ENCODE measurements at regions not wholly inside any gene's neighbourhood (a gene's known extent, or its start where the extent isn't known, plus 50 kb on each side); places are given as distances from the start of the nearest gene placed in this dataset.

- Histone ChIP-seq H3K27ac (ENCODE audit: low read depth in 2 of 2, low read length in 1 of 2) (no peak overlapping the region), H3K4me1 (ENCODE audit: control insufficient read depth in 2 of 2, insufficient read depth in 2 of 2, low read length in 1 of 2) (peaks cover 0 to 2% of the 10 kb centered on the region in 2 donors), H3K27me3 (ENCODE audit: control insufficient read depth in 1 of 2, insufficient read depth in 2 of 2, low read length in 2 of 2) (no peaks in the 10 kb centered on the region), H3K36me3 (ENCODE audit: control insufficient read depth in 2 of 2, insufficient read depth in 2 of 2, low read length in 1 of 2) (no peaks in the 10 kb centered on the region), H3K4me3 (ENCODE audit: low read depth in 1 of 2, low read length in 2 of 2) (no peak overlapping the region), H3K9me3 (ENCODE audit: control insufficient read depth in 2 of 2, insufficient read depth in 1 of 2, low read depth in 1 of 2, low read length in 1 of 2) (no peaks in the 10 kb centered on the region)
- WGBS, 2 donors, result 73 to 76% methylated on average over 12 of the region's 12 CpGs
These were observed 133.2 kb upstream of the TBX20 start for GRCh38 chr7:35386816-35387706.

- Histone ChIP-seq H3K9me3 (ENCODE audit: control insufficient read depth in 2 of 2, insufficient read depth in 1 of 2, low read depth in 1 of 2, low read length in 1 of 2) (no peaks in the 10 kb centered on the region), H3K27ac (ENCODE audit: low read depth in 2 of 2, low read length in 1 of 2) (no peak overlapping the region), H3K27me3 (ENCODE audit: control insufficient read depth in 1 of 2, insufficient read depth in 2 of 2, low read length in 2 of 2) (no peaks in the 10 kb centered on the region), H3K4me1 (ENCODE audit: control insufficient read depth in 2 of 2, insufficient read depth in 2 of 2, low read length in 1 of 2) (peaks cover 0 to 2% of the 10 kb centered on the region in 2 donors), H3K4me3 (ENCODE audit: low read depth in 1 of 2, low read length in 2 of 2) (no peak overlapping the region), H3K36me3 (ENCODE audit: control insufficient read depth in 2 of 2, insufficient read depth in 2 of 2, low read length in 1 of 2) (no peaks in the 10 kb centered on the region)
- WGBS, 2 donors, result 85 to 92% methylated on average over 8 of the region's 8 CpGs
These were observed 132.3 kb upstream of the TBX20 start for GRCh38 chr7:35386082-35386815.

- Histone ChIP-seq H3K9me3 (ENCODE audit: control insufficient read depth in 2 of 2, insufficient read depth in 1 of 2, low read depth in 1 of 2, low read length in 1 of 2) (no peaks in the 10 kb centered on the region), H3K36me3 (ENCODE audit: control insufficient read depth in 2 of 2, insufficient read depth in 2 of 2, low read length in 1 of 2) (no peaks in the 10 kb centered on the region), H3K27me3 (ENCODE audit: control insufficient read depth in 1 of 2, insufficient read depth in 2 of 2, low read length in 2 of 2) (no peaks in the 10 kb centered on the region), H3K4me1 (ENCODE audit: control insufficient read depth in 2 of 2, insufficient read depth in 2 of 2, low read length in 1 of 2) (no peaks in the 10 kb centered on the region), H3K4me3 (ENCODE audit: low read depth in 1 of 2, low read length in 2 of 2) (no peak overlapping the region), H3K27ac (ENCODE audit: low read depth in 2 of 2, low read length in 1 of 2) (no peak overlapping the region)
- 66 to 68% methylated on average over 10 of the region's 10 CpGs for WGBS, 2 donors
These were observed 131.1 kb upstream of the TBX20 start for GRCh38 chr7:35384761-35385700.

- Histone ChIP-seq H3K27ac (ENCODE audit: low read depth in 2 of 2, low read length in 1 of 2) (no peak overlapping the region), H3K9me3 (ENCODE audit: control insufficient read depth in 2 of 2, insufficient read depth in 1 of 2, low read depth in 1 of 2, low read length in 1 of 2) (no peaks in the 10 kb centered on the region), H3K4me1 (ENCODE audit: control insufficient read depth in 2 of 2, insufficient read depth in 2 of 2, low read length in 1 of 2) (no peaks in the 10 kb centered on the region), H3K36me3 (ENCODE audit: control insufficient read depth in 2 of 2, insufficient read depth in 2 of 2, low read length in 1 of 2) (no peaks in the 10 kb centered on the region), H3K4me3 (ENCODE audit: low read depth in 1 of 2, low read length in 2 of 2) (no peak overlapping the region), H3K27me3 (ENCODE audit: control insufficient read depth in 1 of 2, insufficient read depth in 2 of 2, low read length in 2 of 2) (peaks cover 0 to 2% of the 10 kb centered on the region in 2 donors)
- WGBS, 2 donors, result 80 to 83% methylated on average over 6 of the region's 6 CpGs
These were observed 126.9 kb upstream of the TBX20 start for GRCh38 chr7:35380739-35381224.

GRCh38 chr7:35379481-35379880 lies 125.6 kb upstream of the TBX20 start:
- Histone ChIP-seq H3K27ac (ENCODE audit: low read depth in 2 of 2, low read length in 1 of 2) (no peak overlapping the region), H3K4me3 (ENCODE audit: low read depth in 1 of 2, low read length in 2 of 2) (no peak overlapping the region), H3K4me1 (ENCODE audit: control insufficient read depth in 2 of 2, insufficient read depth in 2 of 2, low read length in 1 of 2) (no peaks in the 10 kb centered on the region), H3K36me3 (ENCODE audit: control insufficient read depth in 2 of 2, insufficient read depth in 2 of 2, low read length in 1 of 2) (no peaks in the 10 kb centered on the region), H3K9me3 (ENCODE audit: control insufficient read depth in 2 of 2, insufficient read depth in 1 of 2, low read depth in 1 of 2, low read length in 1 of 2) (no peaks in the 10 kb centered on the region), H3K27me3 (ENCODE audit: control insufficient read depth in 1 of 2, insufficient read depth in 2 of 2, low read length in 2 of 2) (peaks cover 0 to 2% of the 10 kb centered on the region in 2 donors)
- 81 to 87% methylated on average over 3 of the region's 3 CpGs for WGBS, 2 donors

- Histone ChIP-seq H3K27ac (ENCODE audit: low read depth in 2 of 2, low read length in 1 of 2) (no peak overlapping the region), H3K4me3 (ENCODE audit: low read depth in 1 of 2, low read length in 2 of 2) (no peak overlapping the region), H3K36me3 (ENCODE audit: control insufficient read depth in 2 of 2, insufficient read depth in 2 of 2, low read length in 1 of 2) (no peaks in the 10 kb centered on the region), H3K27me3 (ENCODE audit: control insufficient read depth in 1 of 2, insufficient read depth in 2 of 2, low read length in 2 of 2) (peaks cover 0 to 2% of the 10 kb centered on the region in 2 donors), H3K9me3 (ENCODE audit: control insufficient read depth in 2 of 2, insufficient read depth in 1 of 2, low read depth in 1 of 2, low read length in 1 of 2) (no peaks in the 10 kb centered on the region), H3K4me1 (ENCODE audit: control insufficient read depth in 2 of 2, insufficient read depth in 2 of 2, low read length in 1 of 2) (no peaks in the 10 kb centered on the region)
- 68 to 69% methylated on average over 5 of the region's 5 CpGs for WGBS, 2 donors
These were observed 121.6 kb upstream of the TBX20 start for GRCh38 chr7:35375516-35375915.

- H3K9me3 ChIP-seq (ENCODE audit: control insufficient read depth in 2 of 2, insufficient read depth in 1 of 2, low read depth in 1 of 2, low read length in 1 of 2), result no peaks in the 10 kb centered on the region
- no peaks in the 10 kb centered on the region for H3K36me3 ChIP-seq (ENCODE audit: control insufficient read depth in 2 of 2, insufficient read depth in 2 of 2, low read length in 1 of 2)
- H3K27ac ChIP-seq (ENCODE audit: low read depth in 2 of 2, low read length in 1 of 2), result no peak overlapping the region
- no peaks in the 10 kb centered on the region for H3K4me1 ChIP-seq (ENCODE audit: control insufficient read depth in 2 of 2, insufficient read depth in 2 of 2, low read length in 1 of 2)
- no peak overlapping the region for H3K4me3 ChIP-seq (ENCODE audit: low read depth in 1 of 2, low read length in 2 of 2)
- H3K27me3 ChIP-seq (ENCODE audit: control insufficient read depth in 1 of 2, insufficient read depth in 2 of 2, low read length in 2 of 2), result peaks cover 0 to 2% of the 10 kb centered on the region in 2 donors
- WGBS, 2 donors, result 71 to 75% methylated on average over 13 of the region's 13 CpGs
These were observed 121.0 kb upstream of the TBX20 start for GRCh38 chr7:35374858-35375257.

- Histone ChIP-seq H3K27me3 (ENCODE audit: control insufficient read depth in 1 of 2, insufficient read depth in 2 of 2, low read length in 2 of 2) (no peaks in the 10 kb centered on the region), H3K27ac (ENCODE audit: low read depth in 2 of 2, low read length in 1 of 2) (no peak overlapping the region), H3K9me3 (ENCODE audit: control insufficient read depth in 2 of 2, insufficient read depth in 1 of 2, low read depth in 1 of 2, low read length in 1 of 2) (no peaks in the 10 kb centered on the region), H3K36me3 (ENCODE audit: control insufficient read depth in 2 of 2, insufficient read depth in 2 of 2, low read length in 1 of 2) (no peaks in the 10 kb centered on the region), H3K4me3 (ENCODE audit: low read depth in 1 of 2, low read length in 2 of 2) (no peak overlapping the region), H3K4me1 (ENCODE audit: control insufficient read depth in 2 of 2, insufficient read depth in 2 of 2, low read length in 1 of 2) (no peaks in the 10 kb centered on the region)
- 82 to 91% methylated on average over 2 of the region's 2 CpGs for WGBS, 2 donors
These were observed 117.3 kb upstream of the TBX20 start for GRCh38 chr7:35371221-35371620.

- Histone ChIP-seq H3K4me3 (ENCODE audit: low read depth in 1 of 2, low read length in 2 of 2) (no peak overlapping the region), H3K9me3 (ENCODE audit: control insufficient read depth in 2 of 2, insufficient read depth in 1 of 2, low read depth in 1 of 2, low read length in 1 of 2) (no peaks in the 10 kb centered on the region), H3K36me3 (ENCODE audit: control insufficient read depth in 2 of 2, insufficient read depth in 2 of 2, low read length in 1 of 2) (no peaks in the 10 kb centered on the region), H3K4me1 (ENCODE audit: control insufficient read depth in 2 of 2, insufficient read depth in 2 of 2, low read length in 1 of 2) (no peaks in the 10 kb centered on the region), H3K27me3 (ENCODE audit: control insufficient read depth in 1 of 2, insufficient read depth in 2 of 2, low read length in 2 of 2) (no peaks in the 10 kb centered on the region), H3K27ac (ENCODE audit: low read depth in 2 of 2, low read length in 1 of 2) (no peak overlapping the region)
- 60 to 71% methylated on average over 2 of the region's 2 CpGs for WGBS, 2 donors
These were observed 116.8 kb upstream of the TBX20 start for GRCh38 chr7:35370687-35371086.
